ENCODE measurements at regions not wholly inside any gene's neighbourhood (a gene's known extent, or its start where the extent isn't known, plus 50 kb on each side); places are given as distances from the start of the nearest gene placed in this dataset.

DNA sequence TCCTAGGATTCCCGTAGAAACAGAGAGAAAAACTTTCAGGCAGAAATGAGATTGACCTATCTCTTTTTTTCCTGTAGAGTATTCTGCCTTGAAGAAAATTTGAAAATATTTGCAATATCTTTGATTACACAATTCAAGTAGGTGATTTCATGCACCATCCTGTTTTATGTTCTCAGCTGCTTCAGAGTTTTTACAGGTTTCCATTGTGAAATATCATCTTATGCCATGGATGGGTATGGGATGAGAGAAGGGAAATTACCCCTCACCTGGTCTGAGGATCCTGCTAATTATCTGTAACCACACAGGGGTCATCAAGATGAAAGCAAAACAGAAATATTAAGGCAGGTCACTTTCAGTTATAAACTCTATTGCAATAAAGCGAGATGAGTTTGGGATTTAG, 264.8 kb downstream of the TXNL1 start:
- TF ChIP-seq CTCF (IDR thresholded peaks at IDR 0.05) (no peak), TCF7L2 (IDR thresholded peaks at IDR 0.05; ENCODE audit: low read depth, low read length) (no peak), POLR2AphosphoS5 (IDR thresholded peaks at IDR 0.05; ENCODE audit: low read depth, low read length) (no peak)

All from Panc1 (cell line).